HCT116 (cell line): ENCODE measurements at regions not wholly inside any gene's neighbourhood (a gene's known extent, or its start where the extent isn't known, plus 50 kb on each side); places are given as distances from the start of the nearest gene placed in this dataset.

Experiments used
- ATAC-seq: fragments of 200-7000 bp; cut with Tn5 transposase; 2 replicates; pipeline ENCODE4 v1.9.1; 2020; ENCODE audit warnings: mild to moderate bottlenecking, moderate library complexity
- BruUV-seq: library from RNA; stranded (reverse); fragments of 400-500 nt; replicated peaks from 2 replicates; lab custom pipeline; 2021; lab: Mats Ljungman, UMichigan
- CTCF ChIA-PET: fragments of 300-600 bp; sonication (Branson Sonifier 250); formaldehyde crosslinking; loops from one replicate; lab custom pipeline; 2021; ENCODE audit warnings: antibody characterized with exemption; lab: Charles Lee
- POLR2A ChIA-PET: fragments of 300-600, 350-600 bp; sonication (Branson Sonifier 250); formaldehyde crosslinking; loops from one replicate; lab custom pipeline; 2021; ENCODE audit warnings: antibody characterized with exemption; lab: Charles Lee
- RAD21 ChIA-PET, 2 experiments: fragments of 300-600 bp; sonication (Branson Sonifier 250); formaldehyde crosslinking; loops; one replicate each; lab custom pipeline; 2023; ENCODE audit warnings: low total read pairs in 2 of 2; ENCODE audit not compliant: uncharacterized antibody in 2 of 2, unreplicated experiment in 2 of 2, low non-redundant PET in 1 of 2; lab: Charles Lee
- DNase-seq: peaks from one replicate; pipeline ENCODE4 v3.0.0-alpha.2; 2010; ENCODE audit warnings: low read depth, low spot score
- H2AFZ ChIP-seq: fragments of 200-600 bp; shearing (Covaris generic), sonication (generic); 2 replicates; pipeline ENCODE4 v1.6.1; 2017; ENCODE audit warnings: low read depth, mixed run types, mixed read lengths, antibody characterized with exemption, low read length; ENCODE audit not compliant: poor library complexity, severe bottlenecking
- H3K27ac ChIP-seq: 2 replicates; pipeline ENCODE4 v1.5.1; 2012; ENCODE audit warnings: low read depth, low read length
- H3K27me3 ChIP-seq: fragments of 200-600 bp; sonication (generic); 2 replicates; pipeline ENCODE4 v1.6.1; 2016; ENCODE audit warnings: mixed run types, low read length, mixed read lengths; ENCODE audit not compliant: insufficient read depth
- H3K36me3 ChIP-seq, 2 experiments: fragments of 200-500 bp in 1 of 2; fragments of 200-600 bp in 1 of 2; sonication (Bioruptor generic) in 1 of 2; sonication (generic) in 1 of 2; 2 replicates each; pipeline versions ENCODE4 v1.5.1 to v1.6.1; 2014 to 2016; ENCODE audit warnings: low read length in 2 of 2, inconsistent platforms in 1 of 2, mixed read lengths in 1 of 2, mixed run types in 1 of 2; ENCODE audit not compliant: insufficient read depth in 2 of 2, control insufficient read depth in 1 of 2
- H3K4me1 ChIP-seq, 2 experiments: fragments of 200-600 bp in 1 of 2; sonication (generic) in 1 of 2; 2 replicates each; pipeline versions ENCODE4 v1.5.1 to v1.6.1; 2012 to 2017; ENCODE audit warnings: low read length in 2 of 2, inconsistent platforms in 1 of 2, mild to moderate bottlenecking in 1 of 2, mixed read lengths in 1 of 2, mixed run types in 1 of 2, moderate library complexity in 1 of 2; ENCODE audit not compliant: insufficient read depth in 2 of 2, control insufficient read depth in 1 of 2
- H3K4me2 ChIP-seq: fragments of 200-600 bp; sonication (generic); 2 replicates; pipeline ENCODE4 v1.6.1; 2017; ENCODE audit warnings: mixed run types, low read length, mixed read lengths
- H3K4me3 ChIP-seq, 2 experiments: fragments of 200-600 bp in 1 of 2; sonication (generic) in 1 of 2; replicated peaks in 1 of 2; 2 replicates each; pipeline ENCODE4 v1.5.1; 2011 to 2016; ENCODE audit warnings: low read length in 2 of 2, control low read depth in 1 of 2, low read depth in 1 of 2, mild to moderate bottlenecking in 1 of 2, mixed read lengths in 1 of 2, mixed run types in 1 of 2
- H3K79me2 ChIP-seq: fragments of 200-600 bp; sonication (generic); 2 replicates; pipeline ENCODE4 v1.6.1; 2017; ENCODE audit warnings: mild to moderate bottlenecking, mixed run types, low read length, moderate library complexity, mixed read lengths; ENCODE audit not compliant: insufficient read depth
- H3K9ac ChIP-seq: fragments of 200-600 bp; sonication (generic); 2 replicates; pipeline ENCODE4 v1.6.1; 2016; ENCODE audit warnings: low read length, mixed read lengths
- H3K9me2 ChIP-seq: fragments of 200-600 bp; sonication (generic), shearing (Covaris generic); 2 replicates; pipeline ENCODE4 v1.6.1; 2017; ENCODE audit warnings: mixed run types, mild to moderate bottlenecking, moderate library complexity; ENCODE audit not compliant: insufficient read depth
- H3K9me3 ChIP-seq, 2 experiments: fragments of 200-500 bp in 1 of 2; fragments of 200-600 bp in 1 of 2; sonication (Bioruptor generic) in 1 of 2; sonication (generic) in 1 of 2; 2 replicates each; pipeline ENCODE4 v1.6.1; 2014 to 2017; ENCODE audit warnings: low read length in 2 of 2, mixed read lengths in 2 of 2, inconsistent platforms in 1 of 2, low read depth in 1 of 2, mild to moderate bottlenecking in 1 of 2, mixed run types in 1 of 2, moderate library complexity in 1 of 2; ENCODE audit not compliant: control insufficient read depth in 1 of 2, insufficient read depth in 1 of 2
- H4K20me1 ChIP-seq: fragments of 200-600 bp; sonication (generic), shearing (Covaris generic); 2 replicates; pipeline ENCODE4 v1.6.1; 2017; ENCODE audit warnings: mixed run types, mild to moderate bottlenecking, moderate library complexity; ENCODE audit not compliant: insufficient read depth
- CBX3 ChIP-seq: IDR thresholded peaks from 2 replicates; pipeline ENCODE4 v1.6.1; 2012; ENCODE audit warnings: low read depth
- CEBPB ChIP-seq: IDR thresholded peaks from 2 replicates; pipeline ENCODE4 v1.6.1; 2012; ENCODE audit warnings: low read depth
- EGR1 ChIP-seq: IDR thresholded peaks from 2 replicates; pipeline ENCODE4 v1.6.1; 2012; ENCODE audit warnings: low read depth
- EZH2phosphoT487 ChIP-seq: fragments of 200-600 bp; IDR thresholded peaks from 2 replicates; pipeline ENCODE4 v1.6.1; 2018; ENCODE audit warnings: antibody characterized with exemption, borderline replicate concordance
- FOSL1 ChIP-seq: IDR thresholded peaks from 2 replicates; pipeline ENCODE4 v1.6.1; 2012; ENCODE audit warnings: low read depth
- POLR2A ChIP-seq: IDR thresholded peaks from 2 replicates; pipeline ENCODE4 v1.7.0; 2011; ENCODE audit warnings: borderline replicate concordance; ENCODE audit not compliant: insufficient read depth, insufficient read length; ENCODE audit errors: extremely low read depth
- POLR2AphosphoS5 ChIP-seq: IDR thresholded peaks from 2 replicates; pipeline ENCODE4 v1.6.1; 2011; ENCODE audit warnings: mild to moderate bottlenecking, low read depth, low read length, moderate library complexity
- RAD21 ChIP-seq: IDR thresholded peaks from 2 replicates; pipeline ENCODE4 v1.6.1; 2012; ENCODE audit warnings: low read depth, mild to moderate bottlenecking
- REST ChIP-seq: IDR thresholded peaks from 2 replicates; pipeline ENCODE4 v1.6.1; 2012; ENCODE audit warnings: low read depth
- SRF ChIP-seq: IDR thresholded peaks from 2 replicates; pipeline ENCODE4 v1.6.1; 2012; ENCODE audit warnings: low read depth
- TCF7L2 ChIP-seq: IDR thresholded peaks from 2 replicates; pipeline ENCODE4 v1.7.0; 2011; ENCODE audit warnings: borderline replicate concordance, inconsistent platforms; ENCODE audit not compliant: insufficient read depth, insufficient read length; ENCODE audit errors: extremely low read depth
- YY1 ChIP-seq: IDR thresholded peaks from 2 replicates; pipeline ENCODE4 v1.6.1; 2011; ENCODE audit warnings: low read length, low read depth, moderate library complexity, mild to moderate bottlenecking; ENCODE audit not compliant: insufficient replicate concordance; ENCODE audit errors: extremely low read depth
- ZFX ChIP-seq: fragments of 450-650 bp; IDR thresholded peaks from 2 replicates; pipeline ENCODE4 v1.6.1; 2017
- ZNF274 ChIP-seq: fragments of 200-500 bp; sonication (Bioruptor generic); IDR thresholded peaks from 2 replicates; pipeline ENCODE4 v1.6.1; 2014; ENCODE audit warnings: mild to moderate bottlenecking, low read depth, low read length, inconsistent platforms
- intact Hi-C: fragments of 100-400 bp; cut with micrococcal nuclease; formaldehyde crosslinking; loops from 2 replicates; pipeline ENCODE4 v1.10.0; 2022
- TF ChIP-seq, protein P1 (sequence below): IDR thresholded peaks from 2 replicates; pipeline ENCODE4 v1.6.1; 2011; ENCODE audit warnings: mild to moderate bottlenecking, low read length, moderate library complexity; ENCODE audit not compliant: insufficient replicate concordance; ENCODE audit errors: extremely low read depth
- TF ChIP-seq, protein P2 (sequence below): IDR thresholded peaks from 2 replicates; pipeline ENCODE4 v1.6.1; 2012
- TF ChIP-seq, protein P3 (sequence below): IDR thresholded peaks from 2 replicates; pipeline ENCODE4 v1.6.1; 2012

GRCh38 chr2:77816618-77817017 lies 294.4 kb upstream of the LRRTM4 start:
- Histone ChIP-seq H3K9ac (no peak overlapping the region), H3K36me3 (no peaks in the 10 kb centered on the region), H3K27me3 (no peaks in the 10 kb centered on the region), H3K9me2 (no peaks in the 10 kb centered on the region), H4K20me1 (no peaks in the 10 kb centered on the region), H2AFZ (no peak overlapping the region), H3K4me3 (no peak overlapping the region), H3K27ac (no peak overlapping the region), H3K79me2 (no peaks in the 10 kb centered on the region), H3K9me3 (peaks cover 7 to 25% of the 10 kb centered on the region in 2 experiments; a peak in 2 of 4 replicates), H3K4me2 (no peak overlapping the region), H3K4me1 (no peaks in the 10 kb centered on the region)
- intact Hi-C loops, result no loop called here
- no peak for TF ChIP-seq TCF7L2
- TF ChIP-seq POLR2AphosphoS5, result no peak
- no peak for TF ChIP-seq SRF
- no peak for TF ChIP-seq EGR1
- TF ChIP-seq ZFX, result no peak
- no peak for TF ChIP-seq ZNF274
- no peak for TF ChIP-seq EZH2phosphoT487
- TF ChIP-seq, protein P1, sequence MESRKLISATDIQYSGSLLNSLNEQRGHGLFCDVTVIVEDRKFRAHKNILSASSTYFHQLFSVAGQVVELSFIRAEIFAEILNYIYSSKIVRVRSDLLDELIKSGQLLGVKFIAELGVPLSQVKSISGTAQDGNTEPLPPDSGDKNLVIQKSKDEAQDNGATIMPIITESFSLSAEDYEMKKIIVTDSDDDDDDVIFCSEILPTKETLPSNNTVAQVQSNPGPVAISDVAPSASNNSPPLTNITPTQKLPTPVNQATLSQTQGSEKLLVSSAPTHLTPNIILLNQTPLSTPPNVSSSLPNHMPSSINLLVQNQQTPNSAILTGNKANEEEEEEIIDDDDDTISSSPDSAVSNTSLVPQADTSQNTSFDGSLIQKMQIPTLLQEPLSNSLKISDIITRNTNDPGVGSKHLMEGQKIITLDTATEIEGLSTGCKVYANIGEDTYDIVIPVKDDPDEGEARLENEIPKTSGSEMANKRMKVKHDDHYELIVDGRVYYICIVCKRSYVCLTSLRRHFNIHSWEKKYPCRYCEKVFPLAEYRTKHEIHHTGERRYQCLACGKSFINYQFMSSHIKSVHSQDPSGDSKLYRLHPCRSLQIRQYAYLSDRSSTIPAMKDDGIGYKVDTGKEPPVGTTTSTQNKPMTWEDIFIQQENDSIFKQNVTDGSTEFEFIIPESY, result no peak
- TF ChIP-seq FOSL1, result no peak
- TF ChIP-seq REST, result no peak
- no peak for TF ChIP-seq CEBPB
- TF ChIP-seq CBX3, result no peak
- TF ChIP-seq RAD21, result no peak
- TF ChIP-seq POLR2A, result no peak
- TF ChIP-seq, protein P2, sequence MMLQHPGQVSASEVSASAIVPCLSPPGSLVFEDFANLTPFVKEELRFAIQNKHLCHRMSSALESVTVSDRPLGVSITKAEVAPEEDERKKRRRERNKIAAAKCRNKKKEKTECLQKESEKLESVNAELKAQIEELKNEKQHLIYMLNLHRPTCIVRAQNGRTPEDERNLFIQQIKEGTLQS, result no peak
- no peak for TF ChIP-seq YY1
- TF ChIP-seq, protein P3, sequence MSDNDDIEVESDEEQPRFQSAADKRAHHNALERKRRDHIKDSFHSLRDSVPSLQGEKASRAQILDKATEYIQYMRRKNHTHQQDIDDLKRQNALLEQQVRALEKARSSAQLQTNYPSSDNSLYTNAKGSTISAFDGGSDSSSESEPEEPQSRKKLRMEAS, result no peak
- no peak for ATAC-seq
- ChIA-PET POLR2A (no interaction called here), RAD21 (no interaction called here), CTCF (no interaction called here)
- no TSS peak for BruUV-seq
- no peak for DNase-seq
